Spinal cord (tissue), 9 donors: ENCODE measurements at regions not wholly inside any gene's neighbourhood (a gene's known extent, or its start where the extent isn't known, plus 50 kb on each side); places are given as distances from the start of the nearest gene placed in this dataset.

Source experiments
- DNase-seq, 6 donors: peaks; one replicate each; pipeline versions ENCODE4 v3.0.0 to v3.0.0-alpha.2; 2013 to 2015; ENCODE audit warnings: low spot score in 6 of 6, low read depth in 4 of 6
- H3K27ac ChIP-seq: one replicate; pipeline ENCODE4 v1.5.1; 2013; ENCODE audit warnings: low read depth, low read length, control low read depth
- H3K27me3 ChIP-seq: one replicate; pipeline ENCODE4 v1.6.1; 2013; ENCODE audit warnings: low read length; ENCODE audit not compliant: control insufficient read depth, insufficient read depth
- H3K36me3 ChIP-seq: one replicate; pipeline ENCODE4 v1.6.1; 2013; ENCODE audit warnings: low read length; ENCODE audit not compliant: control insufficient read depth, insufficient read depth
- H3K4me1 ChIP-seq: one replicate; pipeline ENCODE4 v1.6.1; 2013; ENCODE audit warnings: low read length; ENCODE audit not compliant: control insufficient read depth, insufficient read depth
- H3K4me3 ChIP-seq: one replicate; pipeline ENCODE4 v1.5.1; 2013; ENCODE audit warnings: low read depth, low read length, control low read depth
- H3K9me3 ChIP-seq: one replicate; pipeline ENCODE4 v1.6.1; 2013; ENCODE audit warnings: low read length; ENCODE audit not compliant: control insufficient read depth, insufficient read depth
- WGBS: methylation state at CpG from one replicate; pipeline ENCODE4 v1.1.5; 2013; ENCODE audit warnings: missing lambda C conversion rate; ENCODE audit not compliant: insufficient coverage; 5-methylcytosine and 5-hydroxymethylcytosine counted together
- donor health status: healthy.

- no peaks in the 10 kb centered on the region for H3K36me3 ChIP-seq
- no peaks in the 10 kb centered on the region for H3K4me1 ChIP-seq
- WGBS = 97% methylated on average over 4 of the region's 4 CpGs
- H3K4me3 ChIP-seq = no peak overlapping the region
- H3K9me3 ChIP-seq = no peaks in the 10 kb centered on the region
- no peak for DNase-seq
- H3K27ac ChIP-seq = no peak overlapping the region
- no peaks in the 10 kb centered on the region for H3K27me3 ChIP-seq
These were observed 65.7 kb upstream of the SDK1 start for GRCh38 chr7:3235322-3235721.

GRCh38 chr7:3236268-3236667 is 64.8 kb upstream of the SDK1 start:
- Histone ChIP-seq H3K27ac (no peak overlapping the region), H3K27me3 (no peaks in the 10 kb centered on the region), H3K4me1 (no peaks in the 10 kb centered on the region), H3K9me3 (no peaks in the 10 kb centered on the region), H3K4me3 (no peak overlapping the region), H3K36me3 (no peaks in the 10 kb centered on the region)
- DNase-seq = no peak

GRCh38 chr7:3238525-3239210 is 62.4 kb upstream of the SDK1 start:
- Histone ChIP-seq H3K36me3 (no peaks in the 10 kb centered on the region), H3K27ac (no peak overlapping the region)
- no peak for DNase-seq

GRCh38 chr7:3239291-3239691 is 61.8 kb upstream of the SDK1 start:
- Histone ChIP-seq H3K4me3 (no peak overlapping the region), H3K27ac (no peak overlapping the region), H3K27me3 (no peaks in the 10 kb centered on the region), H3K36me3 (no peaks in the 10 kb centered on the region), H3K4me1 (no peaks in the 10 kb centered on the region), H3K9me3 (no peaks in the 10 kb centered on the region)
- peak in 1 of 6 donors; percentile 42 for DNase-seq
- WGBS = 88% methylated on average over 11 of the region's 12 CpGs

More at GRCh38 chr7:3238525-3239210, 62.4 kb upstream of the SDK1 start:
- Histone ChIP-seq H3K9me3 (no peaks in the 10 kb centered on the region), H3K4me3 (no peak overlapping the region), H3K27me3 (no peaks in the 10 kb centered on the region), H3K4me1 (no peaks in the 10 kb centered on the region)
- whole genome bisulfite sequencing = 14% methylated on average over 1 of the region's 3 CpGs

GRCh38 chr7:3240826-3241430 is 60.1 kb upstream of the SDK1 start:
- H3K4me1 ChIP-seq = no peaks in the 10 kb centered on the region
- H3K27me3 ChIP-seq = no peaks in the 10 kb centered on the region
- 82% methylated on average over 20 of the region's 25 CpGs for WGBS
- no peaks in the 10 kb centered on the region for H3K36me3 ChIP-seq
- no peaks in the 10 kb centered on the region for H3K9me3 ChIP-seq
- no peak overlapping the region for H3K27ac ChIP-seq
- peak in 1 of 6 donors; percentile 19 for DNase-seq
- H3K4me3 ChIP-seq = no peak overlapping the region

GRCh38 chr7:3241686-3242258 is 59.3 kb upstream of the SDK1 start:
- Histone ChIP-seq H3K27ac (no peak overlapping the region), H3K27me3 (no peaks in the 10 kb centered on the region), H3K4me1 (no peaks in the 10 kb centered on the region), H3K4me3 (no peak overlapping the region), H3K9me3 (peaks cover 2% of the 10 kb centered on the region), H3K36me3 (no peaks in the 10 kb centered on the region)
- WGBS = 87% methylated on average over 5 of the region's 6 CpGs
- no peak for DNase-seq

GRCh38 chr7:3242398-3242972 is 58.6 kb upstream of the SDK1 start:
- Histone ChIP-seq H3K27ac (no peak overlapping the region), H3K36me3 (no peaks in the 10 kb centered on the region), H3K4me1 (no peaks in the 10 kb centered on the region), H3K27me3 (no peaks in the 10 kb centered on the region), H3K9me3 (peaks cover 2% of the 10 kb centered on the region), H3K4me3 (no peak overlapping the region)
- no peak for DNase-seq
- 88% methylated on average over 1 of the region's 2 CpGs for WGBS

GRCh38 chr7:3243256-3243655 is 57.8 kb upstream of the SDK1 start:
- Histone ChIP-seq H3K4me1 (no peaks in the 10 kb centered on the region), H3K9me3 (peaks cover 2% of the 10 kb centered on the region), H3K4me3 (no peak overlapping the region), H3K27ac (no peak overlapping the region), H3K27me3 (no peaks in the 10 kb centered on the region), H3K36me3 (no peaks in the 10 kb centered on the region)
- 74% methylated on average over 3 of the region's 5 CpGs for WGBS
- no peak for DNase-seq

GRCh38 chr7:3243680-3244079 is 57.4 kb upstream of the SDK1 start:
- Histone ChIP-seq H3K4me3 (no peak overlapping the region), H3K27me3 (no peaks in the 10 kb centered on the region), H3K27ac (no peak overlapping the region), H3K4me1 (no peaks in the 10 kb centered on the region), H3K36me3 (no peaks in the 10 kb centered on the region), H3K9me3 (peaks cover 2% of the 10 kb centered on the region)
- WGBS = 92% methylated on average over 11 of the region's 15 CpGs
- DNase-seq = no peak
